MCF 10A (cell line): ENCODE measurements at regions not wholly inside any gene's neighbourhood (a gene's known extent, or its start where the extent isn't known, plus 50 kb on each side); places are given as distances from the start of the nearest gene placed in this dataset.

Experiments
- BruUV-seq: library from RNA; stranded (reverse); fragments of 400-500 nt; replicated peaks from 2 replicates; lab custom pipeline; 2021; lab: Mats Ljungman, UMichigan
- CTCF ChIA-PET: fragments of 300-600 bp; sonication (Branson Sonifier 250); formaldehyde crosslinking; extraction: SDS; loops from one replicate; lab custom pipeline; 2021; ENCODE audit warnings: antibody characterized with exemption, inconsistent platforms; lab: Yijun Ruan, JAX
- POLR2A ChIA-PET: fragments of 300-600, 350-650 bp; sonication (Branson Sonifier 250); formaldehyde crosslinking; extraction: SDS; loops from one replicate; lab custom pipeline; 2020; ENCODE audit warnings: antibody characterized with exemption, inconsistent platforms; lab: Yijun Ruan, JAX
- DNase-seq: peaks from one replicate; pipeline ENCODE4 v3.0.0-alpha.2; 2018; ENCODE audit not compliant: unreplicated experiment
- H3K27ac Mint-ChIP-seq: one replicate; pipeline ENCODE4 v1.8.0; 2022; ENCODE audit warnings: mild to moderate bottlenecking, low read depth, mixed read lengths; ENCODE audit not compliant: unreplicated experiment
- H3K27me3 Mint-ChIP-seq: one replicate; pipeline ENCODE4 v1.8.0; 2022; ENCODE audit warnings: mixed read lengths; ENCODE audit not compliant: insufficient read depth, unreplicated experiment
- H3K36me3 Mint-ChIP-seq: one replicate; pipeline ENCODE4 v1.8.0; 2022; ENCODE audit warnings: mild to moderate bottlenecking, moderate library complexity, mixed read lengths; ENCODE audit not compliant: insufficient read depth, unreplicated experiment
- H3K4me1 Mint-ChIP-seq: one replicate; pipeline ENCODE4 v1.8.0; 2022; ENCODE audit warnings: mixed read lengths; ENCODE audit not compliant: insufficient read depth, unreplicated experiment
- H3K4me3 Mint-ChIP-seq: one replicate; pipeline ENCODE4 v1.8.0; 2022; ENCODE audit warnings: mild to moderate bottlenecking, moderate library complexity, mixed read lengths; ENCODE audit not compliant: unreplicated experiment
- H3K9me3 Mint-ChIP-seq: one replicate; pipeline ENCODE4 v1.8.0; 2022; ENCODE audit warnings: mixed read lengths; ENCODE audit not compliant: unreplicated experiment
- intact Hi-C: fragments of 100-400 bp; cut with micrococcal nuclease; formaldehyde crosslinking; loops from 2 replicates; pipeline ENCODE4 v1.14.1; 2022
- TF ChIP-seq, protein P1 (sequence below): fragments of 200-600 bp; IDR thresholded peaks from one replicate; pipeline ENCODE4 v1.8.0; 2022; ENCODE audit warnings: antibody characterized with exemption, mild to moderate bottlenecking; ENCODE audit not compliant: unreplicated experiment

DNA sequence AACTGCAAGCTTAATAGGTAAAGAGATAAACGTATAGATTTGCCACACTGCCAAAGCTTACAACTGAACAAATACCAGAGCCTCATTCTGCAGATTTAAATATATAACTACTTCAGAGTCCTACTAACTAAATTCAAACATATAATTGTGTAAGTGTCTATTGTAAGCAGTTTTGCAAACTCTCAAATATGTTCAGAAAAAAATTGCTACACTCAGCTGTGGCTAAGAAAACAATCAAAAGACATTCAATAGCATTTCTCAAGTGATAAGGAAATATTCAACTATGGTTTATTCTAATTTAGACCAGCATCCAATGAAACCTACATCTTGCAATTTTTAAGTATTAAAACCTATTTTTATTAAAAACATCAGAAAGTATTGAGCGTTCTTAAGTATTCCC is 202.4 kb downstream of the KCTD12 start:
- ChIA-PET POLR2A (no interaction called here), CTCF (no interaction called here)
- no peak overlapping the region for H3K4me3 Mint-ChIP-seq
- no peaks in the 10 kb centered on the region for H3K9me3 Mint-ChIP-seq
- H3K27me3 Mint-ChIP-seq, result no peaks in the 10 kb centered on the region
- no TSS peak for BruUV-seq
- DNase-seq, result no peak
- peaks cover 5% of the 10 kb centered on the region for H3K4me1 Mint-ChIP-seq
- H3K36me3 Mint-ChIP-seq, result no peaks in the 10 kb centered on the region
- H3K27ac Mint-ChIP-seq, result no peak overlapping the region
- TF ChIP-seq, protein P1, sequence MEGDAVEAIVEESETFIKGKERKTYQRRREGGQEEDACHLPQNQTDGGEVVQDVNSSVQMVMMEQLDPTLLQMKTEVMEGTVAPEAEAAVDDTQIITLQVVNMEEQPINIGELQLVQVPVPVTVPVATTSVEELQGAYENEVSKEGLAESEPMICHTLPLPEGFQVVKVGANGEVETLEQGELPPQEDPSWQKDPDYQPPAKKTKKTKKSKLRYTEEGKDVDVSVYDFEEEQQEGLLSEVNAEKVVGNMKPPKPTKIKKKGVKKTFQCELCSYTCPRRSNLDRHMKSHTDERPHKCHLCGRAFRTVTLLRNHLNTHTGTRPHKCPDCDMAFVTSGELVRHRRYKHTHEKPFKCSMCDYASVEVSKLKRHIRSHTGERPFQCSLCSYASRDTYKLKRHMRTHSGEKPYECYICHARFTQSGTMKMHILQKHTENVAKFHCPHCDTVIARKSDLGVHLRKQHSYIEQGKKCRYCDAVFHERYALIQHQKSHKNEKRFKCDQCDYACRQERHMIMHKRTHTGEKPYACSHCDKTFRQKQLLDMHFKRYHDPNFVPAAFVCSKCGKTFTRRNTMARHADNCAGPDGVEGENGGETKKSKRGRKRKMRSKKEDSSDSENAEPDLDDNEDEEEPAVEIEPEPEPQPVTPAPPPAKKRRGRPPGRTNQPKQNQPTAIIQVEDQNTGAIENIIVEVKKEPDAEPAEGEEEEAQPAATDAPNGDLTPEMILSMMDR, result no peak
- intact Hi-C loops, result no loop called here

DNA sequence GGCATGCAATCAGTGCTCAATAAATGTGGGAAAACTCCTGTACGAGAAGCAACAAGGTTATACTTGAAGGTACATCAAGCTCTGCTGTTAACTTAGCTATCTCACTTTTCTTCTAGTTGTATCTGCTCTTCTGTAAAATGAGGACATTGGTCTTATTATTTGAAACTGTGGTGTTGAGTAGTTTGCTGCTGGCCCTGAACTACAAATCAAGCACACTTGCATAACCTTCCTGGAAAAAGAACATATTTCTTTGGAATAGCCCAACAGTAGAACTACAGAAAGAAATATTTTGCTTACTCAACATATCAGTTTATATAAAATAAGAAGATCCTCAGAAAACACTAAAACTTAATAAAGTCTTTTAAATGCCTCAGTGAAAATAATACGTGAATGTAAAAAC is 203.0 kb downstream of the KCTD12 start:
- DNase-seq, result no peak
- Mint-ChIP-seq H3K4me1 (peaks cover 5% of the 10 kb centered on the region), H3K9me3 (no peaks in the 10 kb centered on the region), H3K4me3 (no peak overlapping the region), H3K27ac (no peak overlapping the region), H3K27me3 (no peaks in the 10 kb centered on the region), H3K36me3 (no peaks in the 10 kb centered on the region)
- ChIA-PET POLR2A (no interaction called here), CTCF (interaction anchor here (1.3 kb wide), 1 partner anchor 202 kb away, joined by 4 read pairs; no protein-coding TSS in a partner anchor)
- no TSS peak for BruUV-seq
- intact Hi-C loops, result no loop called here
- TF ChIP-seq, protein P1, result no peak

DNA sequence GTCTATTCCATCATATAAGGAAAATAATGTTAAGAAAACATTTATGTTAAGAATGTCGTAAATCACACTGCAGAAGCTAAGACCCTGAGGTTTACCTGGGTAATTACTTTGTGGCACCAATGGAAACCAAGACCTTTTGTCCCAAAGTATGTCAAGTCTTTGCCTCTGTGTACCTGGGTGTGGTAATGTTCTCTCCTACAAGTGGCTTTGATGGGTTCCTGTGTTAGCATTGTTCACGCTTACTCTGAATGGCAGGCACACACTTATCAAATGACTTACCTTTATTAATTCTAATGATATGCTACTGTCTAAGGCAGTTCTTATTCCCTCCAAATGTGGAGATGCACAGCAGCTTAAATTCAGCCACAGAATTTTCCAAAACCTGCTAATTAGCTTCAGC is 206.1 kb downstream of the KCTD12 start:
- Mint-ChIP-seq H3K36me3 (no peaks in the 10 kb centered on the region), H3K4me1 (no peaks in the 10 kb centered on the region), H3K9me3 (no peaks in the 10 kb centered on the region), H3K27ac (no peak overlapping the region), H3K4me3 (no peak overlapping the region), H3K27me3 (no peaks in the 10 kb centered on the region)
- intact Hi-C loops, result no loop called here
- TF ChIP-seq, protein P1, result no peak
- ChIA-PET CTCF (interaction anchor here (0.8 kb wide), 1 partner anchor 16 kb away, joined by 4 read pairs; no protein-coding TSS in a partner anchor), POLR2A (no interaction called here)
- BruUV-seq, result no TSS peak
- no peak for DNase-seq

- BruUV-seq, result no TSS peak
- CTCF ChIA-PET, result interaction anchor here (0.8 kb wide), 1 partner anchor 14 kb away, joined by 4 read pairs; no protein-coding TSS in a partner anchor
- no peak for DNase-seq
- Mint-ChIP-seq H3K27ac (no peak overlapping the region), H3K9me3 (no peaks in the 10 kb centered on the region), H3K36me3 (no peaks in the 10 kb centered on the region), H3K4me1 (peaks cover 12% of the 10 kb centered on the region), H3K4me3 (no peak overlapping the region), H3K27me3 (no peaks in the 10 kb centered on the region)
- POLR2A ChIA-PET, result no interaction called here
- intact Hi-C loops, result no loop called here
- TF ChIP-seq, protein P1, result no peak
These were observed 209.2 kb downstream of the KCTD12 start for GRCh38 chr13:76677043-76677442.
